NCI-H82 treated with DMSO at 0.1 percent for 48 hours (cell line): ENCODE measurements at regions not wholly inside any gene's neighbourhood (a gene's known extent, or its start where the extent isn't known, plus 50 kb on each side); places are given as distances from the start of the nearest gene placed in this dataset.

ENCODE experiments used
- DNase-seq: peaks from one replicate; lab custom pipeline; 2025; ENCODE audit not compliant: unreplicated experiment; lab: John Stamatoyannopoulos, UW

DNA sequence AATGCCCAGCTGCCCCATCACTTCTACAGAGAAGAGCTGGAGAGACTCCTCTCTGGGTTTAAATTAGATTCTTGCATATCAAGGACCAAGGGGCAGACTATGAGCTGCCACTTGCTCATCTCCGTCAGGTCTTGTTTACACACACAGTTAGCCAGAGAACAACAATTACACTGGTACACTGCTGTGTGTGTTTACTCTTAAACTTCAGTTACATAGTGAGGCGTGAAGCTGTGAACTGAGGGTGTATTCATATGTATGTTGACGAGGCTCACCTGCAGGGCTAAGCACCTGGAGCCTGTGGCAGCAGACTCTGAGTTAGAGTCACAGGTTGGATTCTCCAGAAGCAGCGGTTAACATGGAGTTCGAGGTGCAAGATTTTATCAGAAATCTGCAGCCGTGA lies 155.4 kb upstream of the ANKH start:
- no peak for DNase-seq

DNA sequence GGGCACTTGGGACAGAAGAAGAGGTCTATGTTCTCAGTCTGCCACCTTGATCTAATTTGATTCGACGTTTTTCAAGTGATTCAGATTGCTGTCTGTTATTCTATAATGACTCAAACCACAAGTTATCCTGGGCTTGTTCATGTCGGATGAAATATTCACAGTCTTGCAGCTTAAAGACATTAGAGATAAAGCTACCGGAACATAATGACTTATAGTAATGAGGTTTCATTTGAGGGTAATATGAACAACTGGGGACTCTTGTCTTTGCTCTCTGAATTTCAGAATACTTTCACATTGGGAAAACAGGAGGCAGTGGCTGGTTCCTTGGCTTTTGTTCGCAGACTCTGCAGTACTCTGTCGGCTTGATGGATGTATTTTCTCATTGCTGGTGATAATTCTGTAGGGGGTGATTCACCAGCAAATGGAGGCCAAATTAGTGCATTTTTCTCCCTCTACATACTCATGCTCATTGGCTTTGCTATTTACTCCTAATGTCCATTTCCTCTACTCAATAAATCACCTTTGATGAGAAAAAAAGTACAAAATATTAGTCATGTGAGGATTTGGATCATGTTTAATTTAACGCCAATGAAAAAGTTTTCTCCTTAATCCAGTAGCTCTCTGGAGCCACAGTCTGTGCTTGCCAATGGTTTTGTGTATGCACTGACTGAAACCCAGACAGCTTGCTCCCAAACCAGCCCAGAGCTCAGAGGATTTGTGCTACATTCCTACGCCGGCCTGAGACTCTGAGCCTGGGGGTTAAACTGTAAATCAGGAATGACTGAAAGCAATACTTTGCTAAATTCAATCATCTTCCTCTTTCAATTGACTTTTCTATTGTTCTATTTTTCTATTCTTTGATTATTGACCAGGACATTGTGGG lies 154.7 kb upstream of the ANKH start:
- DNase-seq = no peak

- no peak for DNase-seq
Observed at GRCh38 chr5:15023846-15024245, 152.3 kb upstream of the ANKH start.

GRCh38 chr5:15023266-15023665 lies 151.7 kb upstream of the ANKH start:
- DNase-seq = no peak

GRCh38 chr5:15021266-15022046 lies 149.9 kb upstream of the ANKH start:
- no peak for DNase-seq

- no peak for DNase-seq
Observed at GRCh38 chr5:15020736-15021135, 149.2 kb upstream of the ANKH start.

DNA sequence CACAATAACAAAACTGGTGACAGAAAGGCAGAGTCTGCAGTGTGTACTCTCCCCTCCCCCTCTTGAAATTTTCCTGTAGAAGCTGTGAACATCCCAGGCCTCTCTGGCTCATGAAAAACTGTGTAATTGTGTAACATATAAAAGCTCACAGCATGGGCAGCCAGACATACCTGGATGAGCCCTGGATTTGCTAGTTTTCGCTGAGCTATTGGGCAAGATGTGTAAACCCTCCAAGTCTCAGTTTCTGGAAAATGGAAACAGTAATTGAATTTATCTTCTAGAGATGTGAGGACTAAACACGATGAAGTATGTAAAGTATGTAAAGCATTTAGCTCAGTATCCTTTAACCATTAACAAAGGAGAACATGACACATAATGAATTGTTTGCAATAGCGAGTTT lies 143.2 kb upstream of the ANKH start:
- DNase-seq = no peak

DNA sequence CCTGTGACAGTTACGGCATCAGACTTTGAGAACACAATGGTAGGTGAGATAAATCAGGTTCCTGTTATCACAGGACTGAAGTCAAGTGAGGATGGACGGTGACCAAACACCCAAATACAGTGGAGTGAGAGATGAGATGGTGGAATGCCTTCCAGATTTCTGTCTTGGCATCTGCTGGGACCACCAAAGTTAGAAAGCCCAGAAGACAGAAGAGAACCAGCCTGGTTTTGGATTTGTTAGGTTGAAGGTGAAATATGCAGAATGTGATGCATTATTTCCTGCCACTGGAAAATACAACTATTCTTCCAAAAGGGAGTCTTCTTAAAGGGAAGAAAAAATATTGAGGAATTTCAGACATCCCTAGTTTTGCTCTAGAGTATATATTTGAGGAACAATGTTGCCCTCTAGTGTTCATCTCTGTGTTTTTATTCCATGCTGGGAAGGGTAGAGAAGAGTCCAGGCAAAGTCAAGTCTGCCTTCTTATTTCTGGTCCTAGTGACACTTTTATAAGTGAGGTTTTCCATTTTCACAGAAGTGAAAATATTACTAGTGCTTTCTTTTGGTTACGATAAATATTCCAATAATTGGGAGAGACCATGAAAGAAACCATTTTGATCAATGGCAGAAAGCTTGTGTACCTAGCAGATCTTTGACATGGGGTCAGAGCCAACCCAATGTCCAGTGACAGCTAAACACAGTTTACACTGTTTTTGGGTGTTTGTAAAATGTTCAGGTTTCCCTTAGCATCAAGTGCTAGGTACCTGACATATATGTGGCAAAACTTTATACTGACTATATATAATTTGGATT lies 142.3 kb upstream of the ANKH start:
- DNase-seq = peak; percentile 17

DNA sequence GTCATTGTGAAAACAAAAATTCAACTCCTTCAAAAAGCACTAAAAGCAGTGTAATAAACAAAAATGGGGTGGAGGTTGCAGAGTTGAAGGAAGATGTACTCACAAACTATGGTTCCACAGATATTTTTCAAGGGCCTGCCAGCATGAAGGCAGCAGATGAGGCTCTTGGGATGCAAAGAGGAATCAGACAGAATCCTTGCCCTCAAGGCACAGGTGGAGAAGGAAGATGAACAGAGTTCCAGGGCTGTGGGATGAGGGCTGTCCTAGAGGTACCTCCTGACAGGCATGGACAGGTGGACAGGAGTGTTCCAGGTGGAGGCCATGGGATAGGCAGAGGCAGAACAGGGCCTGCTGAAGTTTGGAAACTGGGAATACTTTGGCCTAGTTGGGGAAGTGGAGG lies 140.5 kb upstream of the ANKH start:
- no peak for DNase-seq

- no peak for DNase-seq
Observed at GRCh38 chr5:15010936-15011335, 139.4 kb upstream of the ANKH start.

- no peak for DNase-seq
Observed at GRCh38 chr5:15009420-15009819, 137.8 kb upstream of the ANKH start.

DNA sequence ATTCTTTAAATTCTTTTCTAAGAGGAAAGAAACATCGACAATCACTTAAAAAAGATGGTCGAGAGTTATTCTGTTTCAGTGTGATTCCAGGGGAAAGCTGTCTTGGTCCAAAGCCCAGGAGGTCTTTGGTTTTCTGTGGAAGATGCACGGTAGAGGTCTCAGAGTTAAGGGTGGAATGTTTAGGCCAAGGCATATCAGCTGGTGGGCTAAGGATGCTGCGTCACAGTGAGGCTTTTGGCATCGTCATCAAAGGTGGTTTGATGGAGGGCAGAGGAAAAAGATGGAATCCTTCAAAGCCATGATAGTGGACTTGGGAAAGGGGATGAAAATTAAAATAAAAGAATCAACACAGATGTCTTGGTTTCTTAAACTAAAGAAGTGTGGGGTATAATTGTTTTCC lies 137.3 kb upstream of the ANKH start:
- no peak for DNase-seq

GRCh38 chr5:15008476-15008875 lies 136.9 kb upstream of the ANKH start:
- no peak for DNase-seq

GRCh38 chr5:15007646-15008045 lies 136.1 kb upstream of the ANKH start:
- no peak for DNase-seq

GRCh38 chr5:15004506-15004905 lies 132.9 kb upstream of the ANKH start:
- no peak for DNase-seq

- DNase-seq = peak; percentile 34
Observed at GRCh38 chr5:15003511-15003920, 131.9 kb upstream of the ANKH start.

GRCh38 chr5:15002791-15003190 lies 131.2 kb upstream of the ANKH start:
- DNase-seq = no peak

GRCh38 chr5:15002173-15002572 lies 130.6 kb upstream of the ANKH start:
- DNase-seq = no peak

- DNase-seq = no peak
Observed at GRCh38 chr5:15001517-15001916, 129.9 kb upstream of the ANKH start.

- no peak for DNase-seq
Observed at GRCh38 chr5:14998491-14998890, 126.9 kb upstream of the ANKH start.

DNA sequence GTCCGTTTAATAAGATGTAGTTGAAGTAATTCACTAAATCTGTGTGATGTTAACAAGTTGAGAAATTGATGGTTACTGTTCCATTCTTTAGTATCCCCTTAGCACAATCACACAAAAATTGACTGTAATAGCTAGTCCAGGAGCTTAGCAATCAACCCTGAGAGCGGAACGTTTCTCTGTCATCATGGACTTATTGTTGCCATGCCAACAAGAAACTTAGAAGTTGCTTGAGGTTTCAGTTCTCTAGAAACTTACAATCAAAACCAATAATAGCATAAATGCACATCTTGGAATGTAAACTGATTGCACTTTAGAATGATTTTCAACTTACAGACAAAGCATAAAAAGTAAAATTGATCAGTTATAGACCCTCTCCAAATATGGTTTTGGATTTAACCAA lies 125.4 kb upstream of the ANKH start:
- DNase-seq = no peak
